Activated naive CD4-positive, alpha-beta T cell (primary cell): ENCODE measurements at regions not wholly inside any gene's neighbourhood (a gene's known extent, or its start where the extent isn't known, plus 50 kb on each side); places are given as distances from the start of the nearest gene placed in this dataset.
"Not testable (repeated sequence)": the region's sequence is repeated elsewhere in the genome, so short reads cannot be mapped to it uniquely, and the experiment has no call there.

Experiments
- DNase-seq, 4 experiments: peaks; one replicate each; lab custom pipeline; 2025; lab: John Stamatoyannopoulos, UW

GRCh38 chr2:63739180-63739579 lies 102.5 kb upstream of the UGP2 start:
- not testable (repeated sequence) for DNase-seq

GRCh38 chr2:63740020-63740419 lies 101.7 kb upstream of the UGP2 start:
- DNase-seq: no peak

GRCh38 chr2:63740943-63741342 lies 100.8 kb upstream of the UGP2 start:
- DNase-seq: no peak

GRCh38 chr2:63741884-63742579 lies 99.7 kb upstream of the UGP2 start:
- DNase-seq: no peak

- DNase-seq: no peak
These were observed 99.1 kb upstream of the UGP2 start for GRCh38 chr2:63742580-63742976.

GRCh38 chr2:63743170-63743981 lies 98.3 kb upstream of the UGP2 start:
- DNase-seq: no peak

GRCh38 chr2:63743982-63744966 lies 97.4 kb upstream of the UGP2 start:
- no peak for DNase-seq

- DNase-seq: not testable (repeated sequence)
These were observed 95.1 kb upstream of the UGP2 start for GRCh38 chr2:63746548-63746947.

- DNase-seq: no peak
These were observed 89.8 kb upstream of the UGP2 start for GRCh38 chr2:63751901-63752300.

- no peak for DNase-seq
These were observed 86.5 kb upstream of the UGP2 start for GRCh38 chr2:63755216-63755615.

GRCh38 chr2:63755965-63756364 lies 85.7 kb upstream of the UGP2 start:
- DNase-seq: no peak

GRCh38 chr2:63763391-63763941 lies 78.2 kb upstream of the UGP2 start:
- no peak for DNase-seq

- DNase-seq: no peak
These were observed 77.1 kb upstream of the UGP2 start for GRCh38 chr2:63764630-63765029.

GRCh38 chr2:63765117-63765516 lies 76.6 kb upstream of the UGP2 start:
- no peak for DNase-seq

GRCh38 chr2:63767307-63767706 lies 74.4 kb upstream of the UGP2 start:
- DNase-seq: no peak

- DNase-seq: no peak
These were observed 73.6 kb upstream of the UGP2 start for GRCh38 chr2:63768051-63768450.

- DNase-seq: no peak
These were observed 71.8 kb upstream of the UGP2 start for GRCh38 chr2:63769915-63770314.

- DNase-seq: no peak
These were observed 69.6 kb upstream of the UGP2 start for GRCh38 chr2:63772061-63772460.

GRCh38 chr2:63775191-63775590 lies 66.5 kb upstream of the UGP2 start:
- no peak for DNase-seq

GRCh38 chr2:63776382-63776781 lies 65.3 kb upstream of the UGP2 start:
- DNase-seq: no peak

- no peak for DNase-seq
These were observed 63.9 kb upstream of the UGP2 start for GRCh38 chr2:63777816-63778215.

- DNase-seq: no peak
These were observed 63.3 kb upstream of the UGP2 start for GRCh38 chr2:63778391-63778790.
